T-helper 2 cell treated with Interferon-gamma antibody and Interleukin-4, amounts not matched to agents 5 μg/mL and 100 μg/mL, for 36 hours (primary cell): ENCODE measurements at regions not wholly inside any gene's neighbourhood (a gene's known extent, or its start where the extent isn't known, plus 50 kb on each side); places are given as distances from the start of the nearest gene placed in this dataset.
"Not testable (repeated sequence)": the region's sequence is repeated elsewhere in the genome, so short reads cannot be mapped to it uniquely, and the experiment has no call there.

Experiments used
- DNase-seq: peaks from one replicate; pipeline ENCODE4 v3.0.0; 2021; ENCODE audit warnings: low spot score
- H3K27ac Mint-ChIP-seq: one replicate; pipeline ENCODE4 v1.8.0; 2021; ENCODE audit warnings: mild to moderate bottlenecking, mixed read lengths
- H3K27me3 Mint-ChIP-seq: one replicate; pipeline ENCODE4 v1.8.0; 2021; ENCODE audit warnings: low read depth, mixed read lengths
- H3K36me3 Mint-ChIP-seq: one replicate; pipeline ENCODE4 v1.8.0; 2021; ENCODE audit warnings: low read depth, mixed read lengths
- H3K4me1 Mint-ChIP-seq: one replicate; pipeline ENCODE4 v1.8.0; 2021; ENCODE audit warnings: low read depth, mixed read lengths
- H3K4me3 Mint-ChIP-seq: one replicate; pipeline ENCODE4 v1.8.0; 2022; ENCODE audit warnings: mild to moderate bottlenecking, moderate library complexity, mixed read lengths
- H3K9me3 Mint-ChIP-seq: one replicate; pipeline ENCODE4 v1.8.0; 2021; ENCODE audit warnings: mixed read lengths

DNA sequence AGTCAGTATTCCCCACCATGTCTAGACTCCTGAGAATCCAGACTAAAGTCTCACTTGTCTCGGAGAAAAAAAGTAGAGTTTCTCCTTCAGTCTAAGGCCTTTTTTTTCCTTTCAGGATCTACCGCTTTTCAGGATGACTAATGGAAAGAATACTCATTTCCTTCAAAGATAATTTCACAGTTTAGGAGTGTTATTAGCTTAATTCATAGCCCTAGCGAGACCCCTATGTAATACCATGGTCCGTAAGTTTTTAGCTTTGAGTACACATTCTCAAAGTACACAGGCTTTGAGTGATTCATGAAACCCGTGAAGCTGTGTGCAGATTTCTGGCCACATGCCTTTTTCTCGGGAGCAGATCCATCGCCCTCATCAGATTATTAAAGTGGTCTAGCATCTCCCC is 133.1 kb downstream of the SOX4 start:
- Mint-ChIP-seq H3K9me3 (no peaks in the 10 kb centered on the region), H3K4me1 (peaks cover 5% of the 10 kb centered on the region), H3K4me3 (no peak overlapping the region), H3K36me3 (no peaks in the 10 kb centered on the region), H3K27ac (no peak overlapping the region), H3K27me3 (no peaks in the 10 kb centered on the region)
- no peak for DNase-seq

DNA sequence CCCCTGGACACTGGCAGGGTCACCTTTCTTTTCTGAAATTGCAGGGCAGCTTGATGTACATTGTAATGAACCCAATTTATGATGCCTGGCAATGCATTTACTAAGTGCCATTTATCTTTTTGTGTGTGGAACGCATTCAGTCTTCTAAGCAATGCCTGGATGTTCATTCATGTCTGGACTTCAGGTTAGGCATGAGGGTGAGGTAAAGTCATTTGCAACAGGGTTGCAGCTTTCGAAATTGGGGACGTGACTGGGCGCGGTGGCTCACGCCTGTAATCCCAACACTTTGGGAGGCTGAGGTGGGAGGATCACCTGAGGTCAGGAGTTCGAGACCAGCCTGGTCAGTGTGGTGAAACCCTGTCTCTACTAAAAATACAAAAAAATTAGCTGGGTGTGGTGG is 134.6 kb downstream of the SOX4 start:
- H3K36me3 Mint-ChIP-seq: no peaks in the 10 kb centered on the region
- H3K27me3 Mint-ChIP-seq: no peaks in the 10 kb centered on the region
- no peaks in the 10 kb centered on the region for H3K9me3 Mint-ChIP-seq
- no peak overlapping the region for H3K4me3 Mint-ChIP-seq
- no peak for DNase-seq
- no peak overlapping the region for H3K27ac Mint-ChIP-seq
- H3K4me1 Mint-ChIP-seq: peaks cover 1% of the 10 kb centered on the region

DNA sequence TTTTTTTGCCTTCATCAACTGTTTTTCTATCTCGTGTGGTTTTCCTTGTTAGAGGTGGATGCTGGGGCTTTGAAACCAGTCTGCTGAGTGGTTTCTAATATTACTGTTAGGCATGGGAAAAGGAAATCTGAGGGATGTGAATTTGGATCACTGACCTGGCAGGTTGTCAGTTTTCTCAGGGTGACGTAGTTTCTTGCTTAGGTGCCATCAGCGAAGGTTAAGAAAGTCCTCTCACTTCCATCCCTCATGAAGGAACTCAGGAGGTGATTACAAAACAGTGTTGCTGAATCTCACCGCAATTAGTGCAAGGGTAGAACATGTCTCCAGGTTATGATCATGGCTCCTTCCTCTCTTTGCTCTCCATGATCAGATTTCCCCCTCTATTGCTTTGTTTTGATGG is 135.9 kb downstream of the SOX4 start:
- Mint-ChIP-seq H3K4me1 (no peaks in the 10 kb centered on the region), H3K36me3 (no peaks in the 10 kb centered on the region), H3K27ac (no peak overlapping the region), H3K9me3 (no peaks in the 10 kb centered on the region), H3K27me3 (no peaks in the 10 kb centered on the region), H3K4me3 (no peak overlapping the region)
- DNase-seq: no peak

DNA sequence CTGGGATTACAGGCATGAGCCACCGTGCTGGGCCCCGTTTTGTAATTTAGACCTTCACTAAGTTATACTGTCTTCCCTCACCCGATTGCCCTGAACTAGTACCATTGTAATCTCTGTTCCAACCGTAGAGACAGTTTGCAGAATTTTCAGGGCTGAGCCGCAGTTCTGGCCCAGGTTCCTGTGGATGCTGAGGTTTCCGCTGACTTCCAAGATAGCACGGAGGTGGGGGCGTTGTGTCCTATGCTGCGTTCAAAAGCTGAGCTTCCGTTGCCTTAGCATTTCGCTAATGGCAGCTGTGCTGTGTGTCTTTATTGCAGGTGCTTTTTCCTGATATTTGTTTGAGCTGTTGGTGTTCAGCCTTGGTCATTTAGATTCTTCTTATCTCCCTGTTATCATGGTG is 137.0 kb downstream of the SOX4 start:
- no peak for DNase-seq
- no peaks in the 10 kb centered on the region for H3K9me3 Mint-ChIP-seq
- no peaks in the 10 kb centered on the region for H3K36me3 Mint-ChIP-seq
- no peak overlapping the region for H3K27ac Mint-ChIP-seq
- no peak overlapping the region for H3K4me3 Mint-ChIP-seq
- H3K4me1 Mint-ChIP-seq: no peaks in the 10 kb centered on the region
- no peaks in the 10 kb centered on the region for H3K27me3 Mint-ChIP-seq

DNA sequence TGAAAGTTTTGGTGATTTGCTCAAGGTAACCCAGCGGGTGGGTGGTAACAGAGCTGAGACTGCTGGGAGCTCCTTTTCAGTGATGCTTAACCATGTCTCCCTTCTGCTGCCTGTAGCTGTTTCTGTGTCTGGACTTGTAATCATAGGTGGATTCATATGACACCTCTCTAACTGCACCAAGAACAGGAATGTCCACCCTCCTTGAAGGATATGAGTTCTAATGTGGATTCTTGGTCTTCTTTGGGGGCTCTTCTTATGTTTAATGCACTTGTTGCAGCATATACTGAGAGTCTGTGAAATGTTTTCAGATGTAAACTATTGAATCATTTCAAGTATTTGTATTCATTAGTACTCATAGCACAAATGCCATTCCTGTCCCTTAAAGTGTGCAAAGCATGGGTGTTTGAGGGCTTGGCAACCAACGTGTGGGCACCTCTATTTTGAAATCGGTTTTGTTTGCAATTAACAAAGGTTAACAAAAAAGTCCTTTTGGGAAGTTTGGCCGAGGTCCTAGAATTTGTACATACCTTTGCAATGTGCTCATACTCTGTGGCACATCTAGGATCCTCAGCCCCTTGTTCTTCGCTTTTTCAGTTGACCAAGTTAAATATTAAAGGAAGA is 138.0 kb downstream of the SOX4 start:
- H3K27ac Mint-ChIP-seq: no peak overlapping the region
- no peaks in the 10 kb centered on the region for H3K27me3 Mint-ChIP-seq
- H3K9me3 Mint-ChIP-seq: no peaks in the 10 kb centered on the region
- H3K4me3 Mint-ChIP-seq: no peak overlapping the region
- no peak for DNase-seq
- no peaks in the 10 kb centered on the region for H3K36me3 Mint-ChIP-seq
- H3K4me1 Mint-ChIP-seq: peaks cover 2% of the 10 kb centered on the region

DNA sequence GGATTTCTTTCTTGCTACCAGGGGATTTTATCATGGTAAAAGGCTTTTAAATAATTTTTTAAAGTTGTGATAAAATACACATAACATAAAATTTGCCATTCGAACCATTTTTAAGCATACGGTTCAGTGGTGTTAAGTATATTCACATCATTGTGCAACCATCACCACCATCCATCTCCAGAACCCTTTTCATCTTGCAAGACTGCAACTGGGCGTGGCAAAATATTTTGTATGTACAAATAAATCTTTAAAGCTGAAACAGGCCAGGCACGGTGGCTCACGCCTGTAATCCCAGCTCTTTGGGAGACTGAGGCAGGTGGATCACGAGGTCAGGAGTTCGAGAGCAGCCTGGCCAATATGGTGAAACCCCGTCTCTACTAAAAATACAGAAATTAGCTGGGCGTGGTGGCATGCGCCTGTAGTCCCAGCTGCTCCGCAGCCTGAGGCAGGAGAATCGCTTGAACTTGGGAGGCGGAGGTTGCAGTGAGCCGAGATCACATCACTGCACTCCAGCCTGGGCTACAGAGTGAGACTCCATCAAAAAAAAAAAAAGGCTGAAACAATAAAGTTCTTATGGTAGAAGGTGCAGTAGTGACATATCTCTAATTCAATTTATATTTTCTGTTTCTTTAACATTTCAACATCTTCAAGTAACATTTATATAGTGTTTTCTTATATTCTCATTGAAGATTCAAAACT is 138.6 kb downstream of the SOX4 start:
- H3K4me1 Mint-ChIP-seq, H3K4me3 Mint-ChIP-seq, DNase-seq, H3K27ac Mint-ChIP-seq, H3K27me3 Mint-ChIP-seq, H3K9me3 Mint-ChIP-seq, H3K36me3 Mint-ChIP-seq: not testable (repeated sequence)

DNA sequence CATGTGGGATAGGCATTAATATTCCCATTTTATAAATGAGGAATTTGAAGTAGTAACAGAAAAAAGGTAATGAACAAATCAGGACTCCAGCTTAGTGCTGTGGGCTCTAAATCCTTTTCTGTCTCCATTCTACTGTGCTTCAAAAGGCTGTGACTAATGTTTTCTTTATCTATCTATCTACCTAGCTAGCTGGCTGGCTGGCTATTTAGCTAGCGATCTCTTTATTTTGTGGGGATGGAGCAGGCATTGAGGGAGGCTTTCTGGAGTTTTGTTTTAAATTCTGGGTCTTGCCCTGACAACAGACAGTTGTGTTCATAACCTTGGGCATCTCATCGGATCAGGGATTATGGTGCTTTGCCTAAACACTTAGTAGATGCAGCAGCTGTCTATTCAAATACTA is 139.2 kb downstream of the SOX4 start:
- Mint-ChIP-seq H3K4me3 (no peak overlapping the region), H3K4me1 (peaks cover 4% of the 10 kb centered on the region), H3K9me3 (no peaks in the 10 kb centered on the region), H3K27me3 (no peaks in the 10 kb centered on the region), H3K27ac (no peak overlapping the region), H3K36me3 (no peaks in the 10 kb centered on the region)
- no peak for DNase-seq

DNA sequence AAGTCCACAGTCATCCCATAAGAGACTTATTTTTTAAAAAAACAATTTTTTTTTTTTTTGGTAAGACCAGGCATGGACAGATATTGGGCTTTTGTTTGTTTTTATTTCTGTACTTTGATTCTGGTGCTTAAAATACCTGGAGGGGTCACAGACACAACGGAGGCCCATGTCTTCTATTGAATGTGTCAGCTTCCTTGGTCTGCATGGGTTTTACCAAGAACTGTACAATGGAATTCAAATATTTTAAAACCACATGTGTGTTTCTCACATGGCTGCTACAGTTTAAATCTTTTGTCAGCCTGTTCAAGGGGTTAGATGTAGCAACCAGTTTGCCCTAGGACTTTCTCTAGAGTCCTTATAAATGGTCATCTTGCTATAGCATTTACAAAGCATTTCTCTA is 139.8 kb downstream of the SOX4 start:
- H3K9me3 Mint-ChIP-seq: no peaks in the 10 kb centered on the region
- H3K4me3 Mint-ChIP-seq: no peak overlapping the region
- H3K36me3 Mint-ChIP-seq: no peaks in the 10 kb centered on the region
- H3K27ac Mint-ChIP-seq: no peak overlapping the region
- no peak for DNase-seq
- H3K27me3 Mint-ChIP-seq: no peaks in the 10 kb centered on the region
- H3K4me1 Mint-ChIP-seq: peaks cover 4% of the 10 kb centered on the region

DNA sequence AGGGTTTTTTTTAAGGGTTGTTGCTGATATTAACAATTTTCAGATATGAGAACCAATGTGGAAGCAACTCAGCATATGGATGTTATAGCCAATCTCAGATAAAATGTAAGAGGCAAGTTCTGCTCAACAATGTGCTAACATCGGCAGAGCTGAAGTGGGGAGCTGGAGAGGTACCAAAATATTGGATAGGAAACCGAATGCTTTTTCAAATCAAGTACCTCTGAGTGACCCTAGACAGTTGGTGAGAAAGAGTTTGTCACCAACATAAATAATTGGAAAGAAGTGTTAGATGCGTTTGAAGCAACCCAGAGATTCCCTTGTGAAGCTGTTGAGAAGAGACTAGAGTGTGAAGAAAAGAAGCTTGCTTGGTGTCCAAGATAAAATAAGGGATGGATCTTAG is 140.7 kb downstream of the SOX4 start:
- no peak for DNase-seq
- H3K4me1 Mint-ChIP-seq: peaks cover 4% of the 10 kb centered on the region
- no peaks in the 10 kb centered on the region for H3K9me3 Mint-ChIP-seq
- no peak overlapping the region for H3K4me3 Mint-ChIP-seq
- H3K36me3 Mint-ChIP-seq: no peaks in the 10 kb centered on the region
- H3K27me3 Mint-ChIP-seq: no peaks in the 10 kb centered on the region
- no peak overlapping the region for H3K27ac Mint-ChIP-seq

DNA sequence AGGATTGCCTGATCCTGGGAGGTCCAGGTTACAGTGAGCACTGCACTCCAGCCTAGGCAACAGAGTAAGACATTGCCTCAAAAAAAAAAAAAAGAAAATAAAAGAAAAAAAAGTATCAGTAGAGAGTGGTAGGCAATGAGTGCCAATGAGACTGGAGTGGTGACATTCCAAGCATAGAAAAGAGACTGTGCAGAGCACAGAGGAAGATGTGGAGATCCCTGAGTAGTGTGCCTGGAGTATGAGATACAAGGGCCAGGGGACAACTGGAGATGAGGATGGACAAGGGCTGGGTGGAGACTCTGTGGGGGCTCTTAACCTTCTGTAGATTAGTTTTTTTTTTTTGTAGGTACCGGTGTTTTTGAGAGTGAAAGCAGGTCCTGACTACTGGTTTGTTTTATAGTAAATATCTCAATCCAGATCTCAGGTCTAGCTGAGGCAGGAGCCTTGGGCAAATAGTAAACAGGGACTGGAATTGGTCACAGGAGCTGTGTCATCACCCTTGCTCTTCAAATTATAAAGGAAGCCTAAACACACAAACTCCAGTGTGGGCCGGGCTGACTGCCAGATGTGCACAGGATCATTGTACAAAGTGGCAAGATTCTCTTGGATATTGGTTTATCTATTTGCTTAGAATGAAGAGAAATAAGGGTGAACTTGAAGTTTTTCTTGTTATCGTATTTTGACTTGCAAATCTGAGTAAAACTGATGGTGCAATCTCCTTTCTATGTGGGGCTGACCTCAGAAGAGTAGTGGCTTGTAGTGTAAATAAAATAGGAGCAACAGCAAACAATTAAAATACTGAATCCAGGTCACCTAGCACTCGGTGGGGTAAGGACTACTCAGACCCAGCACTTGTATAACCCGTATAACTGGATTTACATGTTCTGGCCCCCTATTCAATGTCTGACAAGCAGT is 144.9 kb downstream of the SOX4 start:
- Mint-ChIP-seq H3K4me1 (peaks cover 4% of the 10 kb centered on the region), H3K9me3 (no peaks in the 10 kb centered on the region), H3K4me3 (no peak overlapping the region), H3K27ac (no peak overlapping the region), H3K36me3 (no peaks in the 10 kb centered on the region), H3K27me3 (peaks cover 2% of the 10 kb centered on the region)
- no peak for DNase-seq

DNA sequence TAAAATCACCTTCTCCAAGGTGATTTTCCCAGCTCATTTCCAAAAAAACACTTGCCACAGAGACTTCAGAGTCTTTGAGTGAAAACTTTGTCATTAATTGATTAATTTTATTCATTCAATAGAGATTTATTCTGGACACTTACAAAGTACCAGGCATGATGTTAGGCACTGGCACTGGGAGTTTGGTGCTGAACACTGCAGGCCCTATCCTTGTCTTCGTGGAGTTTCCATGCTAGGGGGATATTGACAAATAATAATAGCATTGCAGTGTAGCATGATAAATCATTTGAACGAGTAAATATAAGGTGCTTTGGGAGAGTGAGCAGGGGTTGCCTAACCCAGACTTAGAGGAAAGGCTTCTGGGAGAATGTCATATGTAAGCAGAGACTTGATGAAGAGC is 145.7 kb downstream of the SOX4 start:
- DNase-seq: no peak
- H3K27me3 Mint-ChIP-seq: peaks cover 2% of the 10 kb centered on the region
- no peak overlapping the region for H3K27ac Mint-ChIP-seq
- H3K4me1 Mint-ChIP-seq: peaks cover 4% of the 10 kb centered on the region
- H3K36me3 Mint-ChIP-seq: no peaks in the 10 kb centered on the region
- no peaks in the 10 kb centered on the region for H3K9me3 Mint-ChIP-seq
- H3K4me3 Mint-ChIP-seq: no peak overlapping the region

DNA sequence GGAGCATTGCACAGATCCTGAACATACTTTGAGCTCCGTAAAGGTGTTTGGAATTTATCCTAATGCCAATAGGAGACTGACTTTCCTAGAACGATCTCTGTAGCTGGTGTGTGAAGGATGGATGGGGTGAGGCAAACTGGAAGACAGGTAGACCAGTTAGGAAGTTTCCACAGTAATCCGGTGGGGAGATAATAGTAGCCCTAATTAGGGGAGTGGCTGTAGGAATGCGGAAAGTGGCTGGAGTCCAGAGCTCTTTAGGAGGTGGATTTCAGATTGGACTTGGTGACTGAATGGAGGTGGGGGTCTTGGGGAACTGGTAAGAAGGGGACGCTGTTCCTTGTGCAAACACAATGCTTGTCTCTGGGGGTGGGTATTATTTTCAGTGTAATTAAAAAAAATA is 146.3 kb downstream of the SOX4 start:
- no peak overlapping the region for H3K4me3 Mint-ChIP-seq
- peaks cover 2% of the 10 kb centered on the region for H3K27me3 Mint-ChIP-seq
- peaks cover 4% of the 10 kb centered on the region for H3K4me1 Mint-ChIP-seq
- no peaks in the 10 kb centered on the region for H3K9me3 Mint-ChIP-seq
- no peak for DNase-seq
- no peak overlapping the region for H3K27ac Mint-ChIP-seq
- H3K36me3 Mint-ChIP-seq: no peaks in the 10 kb centered on the region

DNA sequence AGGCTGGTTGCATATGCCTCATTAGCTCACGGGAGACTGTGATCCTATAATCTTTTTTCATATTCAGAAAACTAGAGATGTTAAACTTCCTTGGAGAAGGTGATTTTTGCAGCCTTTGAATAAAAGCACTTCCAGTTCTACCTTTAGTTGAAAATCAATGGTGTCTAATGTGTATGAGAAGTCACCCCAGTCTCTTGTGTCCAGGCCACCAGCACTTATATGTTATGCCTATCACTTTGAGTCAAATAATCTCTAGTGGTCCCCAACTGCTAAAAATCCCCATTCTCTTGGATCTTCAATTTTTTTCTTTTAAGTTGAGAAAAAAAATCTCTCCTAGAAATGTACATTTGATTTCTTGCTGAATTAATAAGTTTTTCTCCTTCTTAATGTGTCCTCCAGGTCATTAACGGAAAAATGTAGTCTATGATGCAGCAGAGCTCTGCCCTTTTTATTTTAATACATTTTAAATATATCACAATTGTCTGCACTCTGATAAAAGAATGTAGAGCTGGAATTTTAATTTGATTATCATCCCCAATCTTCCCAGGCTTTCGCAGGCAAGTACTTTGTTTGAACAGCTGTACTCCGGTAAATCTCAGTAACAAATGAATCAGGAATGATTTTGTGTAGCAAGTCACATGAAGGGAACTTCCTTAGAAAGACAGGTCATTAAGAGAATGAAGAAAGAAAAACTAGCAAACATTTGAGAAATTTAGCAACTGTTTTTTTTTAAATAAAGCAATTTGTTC is 147.0 kb downstream of the SOX4 start:
- peaks cover 2% of the 10 kb centered on the region for H3K27me3 Mint-ChIP-seq
- H3K9me3 Mint-ChIP-seq: no peaks in the 10 kb centered on the region
- H3K4me1 Mint-ChIP-seq: peaks cover 4% of the 10 kb centered on the region
- H3K36me3 Mint-ChIP-seq: no peaks in the 10 kb centered on the region
- H3K27ac Mint-ChIP-seq: no peak overlapping the region
- no peak for DNase-seq
- H3K4me3 Mint-ChIP-seq: no peak overlapping the region
